Breast epithelium (tissue), 4 donors: ENCODE measurements at regions not wholly inside any gene's neighbourhood (a gene's known extent, or its start where the extent isn't known, plus 50 kb on each side); places are given as distances from the start of the nearest gene placed in this dataset.

Source experiments
- DNase-seq, 2 donors: peaks; one replicate each; pipeline ENCODE4 v3.0.0-alpha.2; 2019; ENCODE audit warnings: low spot score in 2 of 2
- H3K27ac ChIP-seq, 2 donors: fragments of 200-600 bp; sonication (generic) in 1 of 2; one replicate each; pipeline ENCODE4 v1.5.1; 2016 to 2019; ENCODE audit warnings: mild to moderate bottlenecking in 1 of 2
- H3K27me3 ChIP-seq, 2 donors: fragments of 200-600 bp; sonication (generic) in 1 of 2; one replicate each; pipeline versions ENCODE4 v1.5.1 to v1.6.0; 2017 to 2019; ENCODE audit warnings: control low read depth in 1 of 2, mild to moderate bottlenecking in 1 of 2
- H3K36me3 ChIP-seq: fragments of 200-600 bp; one replicate; pipeline ENCODE4 v1.5.1; 2019
- H3K4me1 ChIP-seq, 2 donors: fragments of 200-600 bp; sonication (generic); one replicate each; pipeline ENCODE4 v1.5.1; 2016 to 2019; ENCODE audit warnings: control low read depth in 1 of 2
- H3K4me3 ChIP-seq, 3 donors: fragments of 200-600 bp; sonication (generic); 1 replicate in 2 of 3; 2 replicates in 1 of 3; pipeline ENCODE4 v1.5.1; 2016 to 2019; ENCODE audit warnings: mild to moderate bottlenecking in 3 of 3, moderate library complexity in 2 of 3
- H3K9me3 ChIP-seq, 2 donors: fragments of 200-600 bp; sonication (generic) in 1 of 2; one replicate each; pipeline ENCODE4 v1.5.1; 2016 to 2019; ENCODE audit warnings: control low read depth in 1 of 2
- POLR2A ChIP-seq: fragments of 450-650 bp; IDR thresholded peaks from one replicate; pipeline ENCODE4 v1.6.1; 2016; ENCODE audit warnings: antibody characterized with exemption, mild to moderate bottlenecking, moderate library complexity
- POLR2AphosphoS5 ChIP-seq, 3 donors: sonication (generic); formaldehyde crosslinking; IDR thresholded peaks; one replicate each; pipeline ENCODE4 v1.6.1; 2017; ENCODE audit warnings: antibody characterized with exemption in 3 of 3
- intact Hi-C: fragments of 100-400 bp; cut with DNase I; formaldehyde crosslinking; loops from one replicate; pipeline ENCODE4 v1.15.1; 2023; ENCODE audit warnings: low total_unique reads
- TF ChIP-seq, protein P1 (sequence below), 3 donors: fragments of 450-650 bp; IDR thresholded peaks; one replicate each; pipeline ENCODE4 v1.5.1; 2016 to 2017; ENCODE audit warnings: antibody characterized with exemption in 3 of 3, mild to moderate bottlenecking in 3 of 3, moderate library complexity in 3 of 3

GRCh38 chr2:121055088-121055487, 229.9 kb downstream of the TFCP2L1 start:
- no peak for TF ChIP-seq POLR2A
- TF ChIP-seq, protein P1, sequence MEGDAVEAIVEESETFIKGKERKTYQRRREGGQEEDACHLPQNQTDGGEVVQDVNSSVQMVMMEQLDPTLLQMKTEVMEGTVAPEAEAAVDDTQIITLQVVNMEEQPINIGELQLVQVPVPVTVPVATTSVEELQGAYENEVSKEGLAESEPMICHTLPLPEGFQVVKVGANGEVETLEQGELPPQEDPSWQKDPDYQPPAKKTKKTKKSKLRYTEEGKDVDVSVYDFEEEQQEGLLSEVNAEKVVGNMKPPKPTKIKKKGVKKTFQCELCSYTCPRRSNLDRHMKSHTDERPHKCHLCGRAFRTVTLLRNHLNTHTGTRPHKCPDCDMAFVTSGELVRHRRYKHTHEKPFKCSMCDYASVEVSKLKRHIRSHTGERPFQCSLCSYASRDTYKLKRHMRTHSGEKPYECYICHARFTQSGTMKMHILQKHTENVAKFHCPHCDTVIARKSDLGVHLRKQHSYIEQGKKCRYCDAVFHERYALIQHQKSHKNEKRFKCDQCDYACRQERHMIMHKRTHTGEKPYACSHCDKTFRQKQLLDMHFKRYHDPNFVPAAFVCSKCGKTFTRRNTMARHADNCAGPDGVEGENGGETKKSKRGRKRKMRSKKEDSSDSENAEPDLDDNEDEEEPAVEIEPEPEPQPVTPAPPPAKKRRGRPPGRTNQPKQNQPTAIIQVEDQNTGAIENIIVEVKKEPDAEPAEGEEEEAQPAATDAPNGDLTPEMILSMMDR (IDR thresholded peaks at IDR 0.05), result no peak
- no peak for TF ChIP-seq POLR2AphosphoS5 (IDR thresholded peaks at IDR 0.05)
- Histone ChIP-seq H3K27me3 (no peaks in the 10 kb centered on the region), H3K4me1 (no peaks in the 10 kb centered on the region), H3K4me3 (no peak overlapping the region), H3K27ac (no peak overlapping the region), H3K9me3 (peaks cover 0 to 3% of the 10 kb centered on the region in 2 donors), H3K36me3 (no peaks in the 10 kb centered on the region)
- no peak for DNase-seq
- intact Hi-C loops, result no loop called here

GRCh38 chr2:121055501-121055900, 229.5 kb downstream of the TFCP2L1 start:
- Histone ChIP-seq H3K36me3 (no peaks in the 10 kb centered on the region), H3K9me3 (peaks cover 0 to 2% of the 10 kb centered on the region in 2 donors), H3K27ac (no peak overlapping the region), H3K4me3 (no peak overlapping the region), H3K27me3 (no peaks in the 10 kb centered on the region), H3K4me1 (no peaks in the 10 kb centered on the region)
- no peak for DNase-seq
- intact Hi-C loops, result no loop called here
- TF ChIP-seq, protein P1 (IDR thresholded peaks at IDR 0.05), result no peak
- TF ChIP-seq POLR2A (no peak), POLR2AphosphoS5 (IDR thresholded peaks at IDR 0.05) (no peak)

DNA sequence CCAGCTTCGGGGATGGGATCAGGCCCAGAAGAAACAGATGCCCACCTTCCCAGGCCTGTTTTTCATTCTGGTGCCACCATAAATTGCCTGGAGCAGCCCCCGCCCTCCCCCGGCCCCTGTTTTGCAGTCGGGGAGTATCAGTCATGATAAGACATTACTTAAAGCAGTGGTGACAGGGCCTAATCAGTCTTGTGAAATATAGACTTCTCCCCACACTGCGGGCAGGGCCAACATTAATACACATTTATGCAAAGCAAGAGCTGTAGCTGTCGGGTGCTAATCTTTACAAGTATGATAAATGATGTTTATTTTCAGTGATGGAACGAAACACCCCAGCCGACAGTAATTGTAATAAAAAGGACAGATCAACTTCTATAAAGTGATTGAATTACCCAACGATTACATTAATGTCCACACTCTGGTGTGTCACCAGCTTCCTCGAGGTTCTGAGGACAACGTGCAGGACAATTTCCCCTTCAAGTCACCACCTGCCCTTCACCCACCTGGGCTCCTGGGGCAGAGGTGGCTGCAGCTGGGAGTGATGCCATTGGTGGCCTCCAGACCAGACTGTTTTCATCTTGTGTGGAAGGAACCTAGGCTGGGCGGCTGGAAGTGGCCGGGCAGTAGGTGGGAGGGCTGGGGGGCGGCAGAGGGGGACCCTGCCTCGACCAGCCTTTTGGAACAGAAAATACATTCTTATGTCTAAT, 226.0 kb downstream of the TFCP2L1 start:
- no peak for TF ChIP-seq POLR2A

DNA sequence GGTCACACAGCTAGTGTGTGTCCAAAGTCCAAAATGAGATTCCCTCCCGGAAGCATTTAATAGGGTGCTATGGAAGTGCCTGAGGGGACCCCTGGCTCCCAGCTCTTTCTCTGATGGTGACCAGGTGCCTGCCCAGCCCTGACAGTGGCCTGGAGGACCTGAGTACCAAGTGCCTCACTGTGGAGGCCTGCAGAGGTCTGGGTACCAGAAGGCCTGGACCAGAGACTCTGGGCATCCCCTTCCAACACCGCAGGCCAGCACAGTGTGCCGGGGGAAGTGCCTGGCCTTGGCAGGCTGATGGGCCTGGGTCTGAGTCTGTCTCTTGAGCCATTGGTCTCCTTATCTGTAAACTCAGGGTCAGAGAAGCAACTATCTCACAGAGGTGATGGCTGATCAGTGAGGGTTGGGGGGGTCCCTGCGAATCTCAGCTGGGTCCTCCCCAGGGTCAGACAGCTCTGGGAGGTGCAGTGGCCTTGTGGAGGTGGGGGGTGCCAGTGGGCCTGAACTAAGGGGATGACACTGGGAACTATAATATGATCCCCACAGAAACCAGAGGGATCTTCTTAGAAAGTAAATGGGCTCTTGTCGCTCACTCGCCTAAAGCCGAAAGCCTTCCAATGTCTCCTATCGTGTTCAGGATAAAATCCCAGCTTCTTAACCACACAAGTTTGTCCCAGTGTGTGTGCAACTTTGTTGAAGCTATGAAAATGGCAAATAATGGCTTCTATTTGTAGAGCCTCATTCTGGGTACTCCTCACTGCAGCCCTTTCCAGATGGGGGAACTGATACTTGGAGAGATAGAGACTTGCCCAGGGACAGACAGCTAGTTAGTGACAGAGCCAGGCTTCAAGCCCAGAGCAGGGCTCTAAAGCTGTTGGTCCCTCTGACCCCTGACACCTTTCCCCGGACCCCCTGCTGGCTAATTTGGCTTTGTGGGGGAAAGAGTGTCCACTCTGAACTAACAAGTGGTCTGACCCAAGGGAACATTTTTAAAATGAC, 225.1 kb downstream of the TFCP2L1 start:
- H3K36me3 ChIP-seq, result no peaks in the 10 kb centered on the region
- H3K9me3 ChIP-seq, result no peaks in the 10 kb centered on the region
- TF ChIP-seq, protein P1 (IDR thresholded peaks at IDR 0.05), result no peak
- TF ChIP-seq POLR2AphosphoS5 (IDR thresholded peaks at IDR 0.05) (no peak), POLR2A (no peak)
- intact Hi-C loops, result no loop called here
- no peaks in the 10 kb centered on the region for H3K27me3 ChIP-seq
- H3K4me3 ChIP-seq, result no peak overlapping the region
- DNase-seq, result no peak
- no peaks in the 10 kb centered on the region for H3K4me1 ChIP-seq
- H3K27ac ChIP-seq, result no peak overlapping the region

More for the DNA sequence above, 226.0 kb downstream of the TFCP2L1 start:
- Histone ChIP-seq H3K4me3 (no peak overlapping the region), H3K27ac (no peak overlapping the region), H3K27me3 (no peaks in the 10 kb centered on the region), H3K36me3 (no peaks in the 10 kb centered on the region), H3K9me3 (no peaks in the 10 kb centered on the region), H3K4me1 (no peaks in the 10 kb centered on the region)
- no peak for DNase-seq
- intact Hi-C loops, result no loop called here

- Histone ChIP-seq H3K36me3 (no peaks in the 10 kb centered on the region), H3K27me3 (no peaks in the 10 kb centered on the region), H3K4me3 (no peak overlapping the region), H3K4me1 (no peaks in the 10 kb centered on the region), H3K9me3 (no peaks in the 10 kb centered on the region), H3K27ac (no peak overlapping the region)
- TF ChIP-seq POLR2A (no peak), POLR2AphosphoS5 (IDR thresholded peaks at IDR 0.05) (no peak)
- TF ChIP-seq, protein P1 (IDR thresholded peaks at IDR 0.05), result no peak
- intact Hi-C loops, result no loop called here
- no peak for DNase-seq
Observed at GRCh38 chr2:121061633-121062032, 223.4 kb downstream of the TFCP2L1 start.
